CD14-positive monocyte (primary cell): ENCODE measurements at regions not wholly inside any gene's neighbourhood (a gene's known extent, or its start where the extent isn't known, plus 50 kb on each side); places are given as distances from the start of the nearest gene placed in this dataset.

Experiments
- DNase-seq, 3 donors: peaks; one replicate each; pipeline ENCODE4 v3.0.0-alpha.2; 2011 to 2022
- H2AFZ ChIP-seq: 2 replicates; pipeline ENCODE4 v1.6.0; 2012; ENCODE audit warnings: mild to moderate bottlenecking, low read depth, low read length, inconsistent platforms; ENCODE audit not compliant: insufficient read depth, poor library complexity, severe bottlenecking
- H3K27ac ChIP-seq, 2 donors: 1 replicate in 1 of 2; 2 replicates in 1 of 2; pipeline ENCODE4 v1.5.1; 2012 to 2013; ENCODE audit warnings: low read length in 2 of 2, control low read depth in 1 of 2, inconsistent platforms in 1 of 2, low read depth in 1 of 2, mild to moderate bottlenecking in 1 of 2
- H3K27me3 ChIP-seq, 2 donors: one replicate each; pipeline versions ENCODE4 v1.6.0 to v1.6.1; 2011 to 2013; ENCODE audit warnings: low read length in 2 of 2; ENCODE audit not compliant: control insufficient read depth in 2 of 2, insufficient read depth in 2 of 2
- H3K36me3 ChIP-seq, 2 donors: replicated peaks in 1 of 2; 1 replicate in 1 of 2; 2 replicates in 1 of 2; pipeline versions ENCODE4 v1.5.1 to v1.6.1; 2012 to 2013; ENCODE audit warnings: low read length in 2 of 2, control low read depth in 1 of 2, inconsistent platforms in 1 of 2, mild to moderate bottlenecking in 1 of 2; ENCODE audit not compliant: insufficient read depth in 2 of 2, control insufficient read depth in 1 of 2
- H3K4me1 ChIP-seq, 2 donors: 1 replicate in 1 of 2; 2 replicates in 1 of 2; pipeline versions ENCODE4 v1.5.1 to v1.6.1; 2012 to 2013; ENCODE audit warnings: low read length in 2 of 2, control low read depth in 1 of 2, inconsistent platforms in 1 of 2, mild to moderate bottlenecking in 1 of 2, moderate library complexity in 1 of 2; ENCODE audit not compliant: insufficient read depth in 2 of 2, control insufficient read depth in 1 of 2
- H3K4me2 ChIP-seq: replicated peaks from 2 replicates; pipeline ENCODE3; 2012; ENCODE audit warnings: low read length, moderate library complexity, mild to moderate bottlenecking; ENCODE audit not compliant: poor library complexity, severe bottlenecking; ENCODE audit errors: extremely low read depth
- H3K4me3 ChIP-seq, 3 experiments: fragments of 200-600 bp in 1 of 3; sonication (generic) in 1 of 3; replicated peaks in 1 of 3; 1 replicate in 2 of 3; 2 replicates in 1 of 3; pipeline ENCODE4 v1.5.1; 2011 to 2013; ENCODE audit warnings: low read length in 3 of 3, mild to moderate bottlenecking in 3 of 3, control low read depth in 2 of 3, low read depth in 2 of 3, inconsistent platforms in 1 of 3, moderate library complexity in 1 of 3
- H3K79me2 ChIP-seq: 2 replicates; pipeline ENCODE4 v1.6.0; 2012; ENCODE audit warnings: mild to moderate bottlenecking, control low read depth, inconsistent platforms, low read length, moderate library complexity; ENCODE audit not compliant: insufficient read depth
- H3K9ac ChIP-seq: 2 replicates; pipeline ENCODE4 v1.6.0; 2017; ENCODE audit warnings: low read length, mild to moderate bottlenecking; ENCODE audit not compliant: insufficient read depth, poor library complexity, severe bottlenecking
- H3K9me3 ChIP-seq, 2 donors: replicated peaks in 1 of 2; 1 replicate in 1 of 2; 2 replicates in 1 of 2; pipeline versions ENCODE4 v1.5.1 to v1.6.1; 2012 to 2013; ENCODE audit warnings: low read length in 2 of 2, control low read depth in 1 of 2; ENCODE audit not compliant: control insufficient read depth in 1 of 2, insufficient read depth in 1 of 2
- H4K20me1 ChIP-seq: 2 replicates; pipeline ENCODE4 v1.6.0; 2012; ENCODE audit warnings: mild to moderate bottlenecking, low read length, control low read depth, moderate library complexity; ENCODE audit not compliant: insufficient read depth
- H3K27ac Mint-ChIP-seq, 7 donors: one replicate each; pipeline ENCODE4 v1.8.0; 2020; ENCODE audit warnings: mild to moderate bottlenecking in 7 of 7, mixed read lengths in 7 of 7, moderate library complexity in 6 of 7, inconsistent platforms in 2 of 7
- H3K27me3 Mint-ChIP-seq, 3 donors: one replicate each; pipeline ENCODE4 v1.8.0; 2021 to 2022; ENCODE audit warnings: low read depth in 3 of 3, mild to moderate bottlenecking in 3 of 3, mixed read lengths in 3 of 3, moderate library complexity in 3 of 3, inconsistent platforms in 1 of 3
- H3K36me3 Mint-ChIP-seq, 2 donors: one replicate each; pipeline ENCODE4 v1.8.0; 2020; ENCODE audit warnings: mixed read lengths in 2 of 2, inconsistent platforms in 1 of 2, mild to moderate bottlenecking in 1 of 2
- H3K4me1 Mint-ChIP-seq: one replicate; pipeline ENCODE4 v1.8.0; 2020; ENCODE audit warnings: mild to moderate bottlenecking, mixed read lengths
- H3K4me3 Mint-ChIP-seq, 2 donors: one replicate each; pipeline ENCODE4 v1.8.0; 2020; ENCODE audit warnings: mild to moderate bottlenecking in 2 of 2, mixed read lengths in 2 of 2, moderate library complexity in 1 of 2
- H3K9me3 Mint-ChIP-seq, 7 donors: one replicate each; pipeline ENCODE4 v1.8.0; 2020 to 2022; ENCODE audit warnings: mixed read lengths in 7 of 7, mild to moderate bottlenecking in 6 of 7, moderate library complexity in 6 of 7, inconsistent platforms in 2 of 7
- CTCF ChIP-seq: fragments of 200-600 bp; IDR thresholded peaks from one replicate; pipeline ENCODE4 v1.8.0; 2022; ENCODE audit warnings: antibody characterized with exemption, mild to moderate bottlenecking
- WGBS: methylation state at CpG from one replicate; pipeline ENCODE4 v1.1.5; 2013; ENCODE audit warnings: missing lambda C conversion rate; ENCODE audit not compliant: insufficient coverage; 5-methylcytosine and 5-hydroxymethylcytosine counted together
- intact Hi-C, 2 donors: fragments of 100-400 bp; cut with micrococcal nuclease; formaldehyde crosslinking; loops; one replicate each; pipeline versions ENCODE4 v1.15.0 to v1.15.1; 2023

DNA sequence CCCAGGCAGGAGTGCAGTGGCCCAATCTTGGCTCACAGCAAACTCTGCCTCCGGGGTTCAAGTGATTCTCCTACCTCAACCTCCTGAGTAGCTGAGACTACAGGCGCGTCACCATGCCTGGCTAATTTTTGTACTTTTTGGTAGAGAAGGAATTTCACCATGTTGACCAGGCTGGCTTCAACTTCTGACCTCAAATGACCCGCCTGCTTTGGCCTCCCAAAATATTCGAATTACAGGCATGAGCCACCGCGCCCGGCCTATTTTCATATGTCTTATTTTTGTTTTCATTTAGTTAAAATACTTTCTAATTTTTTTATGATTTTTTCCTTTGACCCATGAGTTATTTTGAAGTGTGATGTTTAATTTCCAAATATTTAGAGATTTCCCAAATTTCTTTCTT is 143.6 kb upstream of the VRK1 start:
- Histone ChIP-seq H3K27me3 (no peaks in the 10 kb centered on the region), H3K36me3 (no peaks in the 10 kb centered on the region), H3K4me1 (no peaks in the 10 kb centered on the region), H2AFZ (no peak overlapping the region), H3K27ac (no peak overlapping the region), H3K4me3 (no peak overlapping the region), H3K79me2 (no peaks in the 10 kb centered on the region), H3K4me2 (no peak overlapping the region), H3K9ac (no peak overlapping the region), H4K20me1 (no peaks in the 10 kb centered on the region), H3K9me3 (peaks cover 9% of the 10 kb centered on the region in 2 donors)
- Mint-ChIP-seq H3K9me3 (peaks cover 3 to 27% (median 10%) of the 10 kb centered on the region in 7 donors), H3K27ac (no peak overlapping the region), H3K36me3 (no peaks in the 10 kb centered on the region), H3K27me3 (peaks cover 3 to 15% (median 10%) of the 10 kb centered on the region in 3 donors), H3K4me3 (no peak overlapping the region), H3K4me1 (no peaks in the 10 kb centered on the region)
- TF ChIP-seq CTCF, result no peak
- DNase-seq, result no peak
- intact Hi-C loops, result no loop called here
- no CpG with 5 or more reads among the region's 8 CpGs for WGBS

DNA sequence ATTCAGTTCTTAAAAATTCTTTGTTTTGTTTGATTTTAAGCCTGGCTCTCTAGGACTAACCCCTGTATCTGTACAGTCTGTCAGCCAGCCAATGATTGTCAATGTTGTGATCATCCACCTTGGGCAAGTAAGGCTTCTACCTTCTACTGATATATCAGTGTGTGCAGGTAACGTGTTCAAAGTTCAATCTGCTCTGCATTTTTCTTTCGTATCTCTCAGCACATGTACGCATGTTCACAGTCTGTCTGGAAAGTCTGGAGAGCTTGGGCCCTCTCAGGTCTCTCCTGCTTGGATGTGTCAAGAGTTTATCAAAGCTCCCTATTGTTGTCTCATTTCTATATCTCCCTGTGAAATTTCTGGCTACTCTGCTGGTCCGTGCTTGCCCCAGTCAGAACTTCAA is 138.6 kb upstream of the VRK1 start:
- Histone ChIP-seq H4K20me1 (no peaks in the 10 kb centered on the region), H3K4me1 (no peaks in the 10 kb centered on the region), H3K4me2 (no peak overlapping the region), H3K36me3 (no peaks in the 10 kb centered on the region), H3K9ac (no peak overlapping the region), H3K27me3 (peaks cover 0 to 2% of the 10 kb centered on the region in 2 donors), H3K4me3 (no peak overlapping the region), H3K27ac (no peak overlapping the region), H3K79me2 (no peaks in the 10 kb centered on the region), H3K9me3 (no peaks in the 10 kb centered on the region), H2AFZ (no peak overlapping the region)
- TF ChIP-seq CTCF, result no peak
- Mint-ChIP-seq H3K9me3 (peaks cover 0 to 14% (median 2%) of the 10 kb centered on the region in 7 donors), H3K36me3 (no peaks in the 10 kb centered on the region), H3K4me1 (no peaks in the 10 kb centered on the region), H3K4me3 (no peak overlapping the region), H3K27me3 (peaks cover 5 to 27% (median 12%) of the 10 kb centered on the region in 3 donors), H3K27ac (no peak overlapping the region)
- WGBS, result 95% methylated on average over 4 of the region's 4 CpGs
- intact Hi-C loops, result no loop called here
- DNase-seq, result no peak
